ENCODE measurements at regions not wholly inside any gene's neighbourhood (a gene's known extent, or its start where the extent isn't known, plus 50 kb on each side); places are given as distances from the start of the nearest gene placed in this dataset.

DNA sequence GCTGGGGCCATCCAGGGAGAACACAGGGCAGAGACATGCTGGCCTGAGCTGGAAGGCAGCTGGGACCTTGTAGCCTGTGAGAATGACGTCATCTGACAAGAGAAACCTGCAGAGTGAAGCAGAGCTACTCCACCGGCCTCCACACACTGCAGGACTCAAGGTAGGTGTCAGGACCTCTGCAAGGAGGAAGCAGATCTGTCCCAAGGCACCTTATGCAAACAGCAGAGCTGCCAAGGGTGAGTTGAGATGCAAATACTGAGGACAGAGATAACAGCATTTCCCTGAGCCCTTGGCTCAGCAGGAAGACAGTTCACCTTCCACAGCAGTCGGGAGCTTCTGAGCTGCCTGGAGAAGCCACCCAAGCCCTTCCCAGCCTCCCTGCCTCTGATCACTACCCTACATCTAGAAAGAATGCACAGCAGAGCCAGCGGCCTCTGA is 51.9 kb upstream of the IGSF9B start:
- DNase-seq, result no peak

DNA sequence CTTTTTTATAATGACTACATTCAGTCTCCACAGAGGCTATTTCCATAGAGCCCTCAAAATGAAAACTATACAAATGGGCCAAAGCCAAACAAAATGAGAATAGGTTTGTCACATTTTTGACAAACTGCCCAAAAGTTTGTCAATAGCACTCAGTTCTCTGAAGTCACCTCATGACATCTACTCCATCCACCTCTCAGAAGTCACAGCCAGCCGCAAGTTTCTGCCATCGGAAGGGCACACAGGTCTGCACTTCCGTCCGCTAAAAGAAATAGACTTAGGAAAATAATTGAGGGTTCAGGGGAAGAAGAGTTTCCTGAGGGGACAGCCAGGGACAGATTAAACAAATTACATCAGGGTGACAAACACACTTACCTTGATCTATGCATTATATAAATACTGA is 55.4 kb upstream of the JAM3 start:
- DNase-seq, result no peak

DNA sequence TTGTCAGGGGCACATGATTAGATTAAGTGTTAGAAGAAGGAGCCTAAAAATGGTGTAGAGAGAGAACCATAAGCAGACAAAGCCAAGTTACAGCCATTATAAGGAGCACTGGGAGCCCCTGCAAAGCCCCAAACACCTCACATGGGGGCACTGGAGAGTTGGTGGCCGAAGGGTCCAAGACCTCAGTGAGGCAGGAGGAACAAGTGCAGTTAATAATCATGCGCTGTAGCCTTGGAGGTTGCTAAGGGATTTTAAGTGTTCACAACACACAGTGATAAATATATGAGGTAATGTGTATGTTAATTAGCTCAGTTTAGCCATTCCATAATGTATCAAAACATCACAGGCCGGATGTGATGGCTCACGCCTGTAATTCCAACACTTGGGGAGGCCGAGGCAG is 54.4 kb upstream of the JAM3 start:
- DNase-seq, result peak; percentile 37

DNA sequence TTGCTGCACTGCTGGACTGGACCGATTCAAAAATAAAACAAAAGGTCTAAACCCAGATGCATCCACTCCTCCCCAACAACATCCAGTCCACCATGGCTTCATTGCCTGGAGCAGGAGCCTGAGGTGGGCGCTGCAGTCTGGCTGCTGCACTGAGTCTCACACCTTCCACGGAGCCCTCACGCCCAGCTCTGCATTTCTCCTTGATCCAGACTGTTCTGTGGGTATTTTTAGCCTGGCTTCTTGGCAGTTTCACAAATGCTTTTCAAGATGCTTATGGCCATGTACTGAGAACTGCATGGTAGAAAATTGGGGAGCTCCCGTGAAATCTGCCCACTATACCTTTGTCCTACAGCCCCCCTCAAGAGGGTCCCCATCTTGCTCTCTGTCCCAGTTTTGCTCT is 53.3 kb upstream of the JAM3 start:
- DNase-seq, result no peak

DNA sequence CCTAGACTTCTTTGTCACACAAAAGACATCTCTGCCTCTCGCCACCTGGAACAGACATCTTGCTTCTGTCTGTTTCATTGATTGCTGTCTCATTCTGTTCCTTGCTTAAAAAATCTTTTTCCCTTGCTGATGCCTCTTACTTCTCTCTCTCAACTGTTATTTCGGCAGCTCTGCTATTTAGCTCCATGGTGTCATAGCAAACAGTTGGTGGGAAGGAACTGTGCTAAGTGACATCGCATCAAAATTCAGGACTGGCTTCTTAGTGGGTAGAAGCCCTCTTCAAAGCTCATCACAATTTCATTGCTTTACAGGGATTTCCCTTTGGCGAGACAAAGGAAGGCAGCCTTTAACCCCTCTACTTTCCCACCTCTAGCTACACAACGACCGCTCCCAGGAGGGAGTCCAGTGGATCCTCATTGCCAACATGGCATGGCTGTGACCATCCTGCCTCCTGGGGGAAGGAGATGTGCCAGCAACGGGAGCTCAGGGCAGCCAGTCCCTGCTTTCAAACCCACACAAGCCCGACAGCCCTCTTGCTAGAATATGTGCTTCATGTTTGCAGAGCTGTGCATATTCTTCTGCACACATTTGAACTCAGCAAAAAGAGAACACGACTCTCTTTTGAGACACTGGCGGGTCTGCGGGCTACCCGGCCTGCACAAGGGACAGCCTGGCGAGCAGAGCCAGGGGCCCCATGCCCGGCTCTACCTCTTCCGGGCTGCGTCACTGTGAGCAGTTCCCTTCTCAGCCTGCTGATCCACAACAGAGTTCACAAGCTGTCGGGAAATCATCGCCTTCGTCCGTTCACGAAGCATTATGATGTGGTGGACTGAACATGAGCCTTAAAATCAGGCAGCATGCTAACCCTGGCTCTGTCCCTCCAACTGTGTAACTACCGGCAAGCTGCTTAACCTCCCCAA is 51.1 kb upstream of the JAM3 start:
- no peak for DNase-seq
